GM18511 (cell line): ENCODE measurements at regions not wholly inside any gene's neighbourhood (a gene's known extent, or its start where the extent isn't known, plus 50 kb on each side); places are given as distances from the start of the nearest gene placed in this dataset.
"Not testable (repeated sequence)": the region's sequence is repeated elsewhere in the genome, so short reads cannot be mapped to it uniquely, and the experiment has no call there.

Source experiments
- ATAC-seq: cut with Tn5 transposase; IDR thresholded peaks from one replicate; pipeline ENCODE4 v1.9.1; 2021; ENCODE audit warnings: mild to moderate bottlenecking, moderate library complexity; ENCODE audit not compliant: unreplicated experiment

GRCh38 chr2:91520972-91521535 is 2829.6 kb downstream of the RPIA start:
- not testable (repeated sequence) for ATAC-seq

- ATAC-seq: not testable (repeated sequence)
Observed at GRCh38 chr2:91521944-91522343, 2830.5 kb downstream of the RPIA start.

- not testable (repeated sequence) for ATAC-seq
Observed at GRCh38 chr2:91522877-91523276, 2831.4 kb downstream of the RPIA start.

GRCh38 chr2:91523751-91524150 is 2832.3 kb downstream of the RPIA start:
- ATAC-seq: not testable (repeated sequence)

GRCh38 chr2:91525587-91525986 is 2834.1 kb downstream of the RPIA start:
- not testable (repeated sequence) for ATAC-seq

- not testable (repeated sequence) for ATAC-seq
Observed at GRCh38 chr2:91526083-91526482, 2834.6 kb downstream of the RPIA start.

GRCh38 chr2:91527056-91527455 is 2835.6 kb downstream of the RPIA start:
- not testable (repeated sequence) for ATAC-seq

- not testable (repeated sequence) for ATAC-seq
Observed at GRCh38 chr2:91527491-91528031, 2836.1 kb downstream of the RPIA start.

GRCh38 chr2:91528361-91528760 is 2836.9 kb downstream of the RPIA start:
- not testable (repeated sequence) for ATAC-seq

GRCh38 chr2:91536109-91536508 is 2844.6 kb downstream of the RPIA start:
- ATAC-seq: not testable (repeated sequence)

GRCh38 chr2:91536549-91537263 is 2845.2 kb downstream of the RPIA start:
- not testable (repeated sequence) for ATAC-seq

GRCh38 chr2:91549316-91549715 is 2857.8 kb downstream of the RPIA start:
- not testable (repeated sequence) for ATAC-seq

GRCh38 chr2:91558234-91558633 is 2866.8 kb downstream of the RPIA start:
- not testable (repeated sequence) for ATAC-seq

- not testable (repeated sequence) for ATAC-seq
Observed at GRCh38 chr2:91559269-91559668, 2867.8 kb downstream of the RPIA start.

GRCh38 chr2:91559886-91560614 is 2868.6 kb downstream of the RPIA start:
- ATAC-seq: not testable (repeated sequence)

GRCh38 chr2:91562184-91562583 is 2870.7 kb downstream of the RPIA start:
- not testable (repeated sequence) for ATAC-seq

- ATAC-seq: not testable (repeated sequence)
Observed at GRCh38 chr2:91564700-91565099, 2873.2 kb downstream of the RPIA start.

GRCh38 chr2:91565689-91566430 is 2874.4 kb downstream of the RPIA start:
- ATAC-seq: not testable (repeated sequence)

- not testable (repeated sequence) for ATAC-seq
Observed at GRCh38 chr2:91566611-91567010, 2875.1 kb downstream of the RPIA start.

- ATAC-seq: not testable (repeated sequence)
Observed at GRCh38 chr2:91567546-91568335, 2876.3 kb downstream of the RPIA start.
